ENCODE measurements at regions not wholly inside any gene's neighbourhood (a gene's known extent, or its start where the extent isn't known, plus 50 kb on each side); places are given as distances from the start of the nearest gene placed in this dataset.

DNA sequence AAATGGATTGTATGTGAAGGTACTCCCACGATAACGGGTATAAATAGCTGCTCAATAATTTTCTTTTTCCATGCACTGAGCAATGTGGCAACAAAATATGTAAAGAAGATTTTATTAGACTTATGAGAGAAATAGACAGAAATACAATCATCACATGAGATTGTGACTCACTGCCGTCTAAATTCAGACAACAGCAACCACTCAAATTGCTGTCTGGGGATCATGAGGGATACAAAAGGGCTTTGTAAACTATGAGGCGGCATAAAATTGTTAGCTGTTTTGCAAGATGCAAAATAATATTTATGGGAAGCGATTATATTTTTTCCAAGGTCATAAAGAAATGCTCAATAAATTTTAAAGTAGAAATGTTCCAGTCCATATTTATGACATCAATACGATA lies 259.1 kb upstream of the AGAP1 start:
- Histone ChIP-seq H3K27me3 (ENCODE audit: insufficient read depth, poor library complexity, severe bottlenecking) (no peaks in the 10 kb centered on the region), H3K4me1 (ENCODE audit: insufficient read depth, poor library complexity, severe bottlenecking) (no peaks in the 10 kb centered on the region), H3K9me3 (ENCODE audit: severe bottlenecking) (no peaks in the 10 kb centered on the region), H3K4me3 (ENCODE audit: severe bottlenecking) (no peak overlapping the region), H3K36me3 (ENCODE audit: low read depth) (no peaks in the 10 kb centered on the region), H3K27ac (ENCODE audit: poor library complexity, severe bottlenecking) (no peak overlapping the region)
- no peak for DNase-seq (ENCODE audit: low spot score)
- ATAC-seq (ENCODE audit: low read depth): no peak
- TF ChIP-seq, protein P1, sequence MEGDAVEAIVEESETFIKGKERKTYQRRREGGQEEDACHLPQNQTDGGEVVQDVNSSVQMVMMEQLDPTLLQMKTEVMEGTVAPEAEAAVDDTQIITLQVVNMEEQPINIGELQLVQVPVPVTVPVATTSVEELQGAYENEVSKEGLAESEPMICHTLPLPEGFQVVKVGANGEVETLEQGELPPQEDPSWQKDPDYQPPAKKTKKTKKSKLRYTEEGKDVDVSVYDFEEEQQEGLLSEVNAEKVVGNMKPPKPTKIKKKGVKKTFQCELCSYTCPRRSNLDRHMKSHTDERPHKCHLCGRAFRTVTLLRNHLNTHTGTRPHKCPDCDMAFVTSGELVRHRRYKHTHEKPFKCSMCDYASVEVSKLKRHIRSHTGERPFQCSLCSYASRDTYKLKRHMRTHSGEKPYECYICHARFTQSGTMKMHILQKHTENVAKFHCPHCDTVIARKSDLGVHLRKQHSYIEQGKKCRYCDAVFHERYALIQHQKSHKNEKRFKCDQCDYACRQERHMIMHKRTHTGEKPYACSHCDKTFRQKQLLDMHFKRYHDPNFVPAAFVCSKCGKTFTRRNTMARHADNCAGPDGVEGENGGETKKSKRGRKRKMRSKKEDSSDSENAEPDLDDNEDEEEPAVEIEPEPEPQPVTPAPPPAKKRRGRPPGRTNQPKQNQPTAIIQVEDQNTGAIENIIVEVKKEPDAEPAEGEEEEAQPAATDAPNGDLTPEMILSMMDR (IDR thresholded peaks at IDR 0.05; ENCODE audit: poor library complexity, severe bottlenecking): no peak

DNA sequence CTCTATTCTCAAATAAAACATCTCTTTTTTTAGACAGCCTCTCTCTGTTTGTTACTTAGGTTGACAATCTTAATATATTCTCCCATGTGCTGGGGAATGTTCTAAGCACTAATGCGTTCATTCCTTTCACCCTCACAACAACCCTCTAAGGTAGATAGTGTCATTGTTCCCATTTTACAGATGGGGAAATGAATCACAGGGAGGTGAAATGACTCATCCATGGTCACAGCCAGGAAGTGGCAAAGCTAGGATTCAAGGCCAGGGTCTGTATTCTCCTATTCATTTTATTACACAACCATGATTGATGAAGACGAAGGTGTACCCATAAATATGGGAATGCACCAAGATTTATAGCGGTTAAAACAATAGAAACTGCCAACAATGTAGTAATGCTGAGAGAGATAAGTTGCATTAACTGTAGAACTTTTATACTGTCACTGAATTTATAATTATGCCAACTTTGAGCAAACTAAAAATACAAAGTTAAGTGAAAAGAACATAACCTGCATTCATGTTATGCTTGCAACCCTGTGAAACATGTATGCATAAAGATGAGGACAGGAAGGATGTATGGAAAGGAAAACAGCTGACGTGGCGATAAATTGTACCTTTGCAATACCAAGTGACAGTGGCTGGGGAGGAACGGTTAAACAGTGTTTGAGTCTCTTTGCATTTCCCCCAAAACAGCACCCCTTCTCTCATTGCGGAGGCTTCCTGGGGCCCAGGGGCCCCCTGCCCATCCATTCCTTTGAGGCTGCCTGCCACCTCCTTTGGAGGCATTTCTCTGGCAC lies 257.7 kb upstream of the AGAP1 start:
- no peak for ATAC-seq (ENCODE audit: low read depth)
- Histone ChIP-seq H3K9me3 (ENCODE audit: severe bottlenecking) (no peaks in the 10 kb centered on the region), H3K27ac (ENCODE audit: poor library complexity, severe bottlenecking) (no peak overlapping the region), H3K27me3 (ENCODE audit: insufficient read depth, poor library complexity, severe bottlenecking) (no peaks in the 10 kb centered on the region), H3K4me3 (ENCODE audit: severe bottlenecking) (no peak overlapping the region), H3K36me3 (ENCODE audit: low read depth) (no peaks in the 10 kb centered on the region), H3K4me1 (ENCODE audit: insufficient read depth, poor library complexity, severe bottlenecking) (no peaks in the 10 kb centered on the region)
- no peak for DNase-seq (ENCODE audit: low spot score)
- TF ChIP-seq, protein P1 (IDR thresholded peaks at IDR 0.05; ENCODE audit: poor library complexity, severe bottlenecking): no peak

DNA sequence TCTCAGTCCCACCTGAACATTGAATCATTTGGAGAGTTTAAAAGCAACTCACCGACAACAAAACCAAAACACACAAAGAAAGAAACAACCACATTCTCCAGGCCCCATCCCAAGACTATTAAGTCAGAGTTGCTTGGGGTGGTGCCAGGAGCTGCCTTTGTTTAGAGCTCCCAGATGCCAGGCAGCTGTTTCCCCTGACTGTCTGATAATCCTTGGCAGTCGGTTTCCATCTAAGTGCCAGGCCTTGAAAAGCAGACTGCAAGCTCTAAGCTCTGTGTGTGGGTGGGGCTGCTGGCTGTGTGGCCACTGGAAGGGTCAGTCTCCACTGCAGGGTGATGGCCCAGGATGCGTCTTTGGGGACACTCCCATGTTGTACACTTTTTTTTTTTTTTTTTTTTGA lies 255.3 kb upstream of the AGAP1 start:
- TF ChIP-seq, protein P1 (IDR thresholded peaks at IDR 0.05; ENCODE audit: poor library complexity, severe bottlenecking): no peak
- no peaks in the 10 kb centered on the region for H3K36me3 ChIP-seq (ENCODE audit: low read depth)
- no peaks in the 10 kb centered on the region for H3K4me1 ChIP-seq (ENCODE audit: insufficient read depth, poor library complexity, severe bottlenecking)
- no peak overlapping the region for H3K27ac ChIP-seq (ENCODE audit: poor library complexity, severe bottlenecking)
- H3K27me3 ChIP-seq (ENCODE audit: insufficient read depth, poor library complexity, severe bottlenecking): no peaks in the 10 kb centered on the region
- no peaks in the 10 kb centered on the region for H3K9me3 ChIP-seq (ENCODE audit: severe bottlenecking)
- DNase-seq (ENCODE audit: low spot score) (no peak), ATAC-seq (ENCODE audit: low read depth) (no peak)
- H3K4me3 ChIP-seq (ENCODE audit: severe bottlenecking): no peak overlapping the region

DNA sequence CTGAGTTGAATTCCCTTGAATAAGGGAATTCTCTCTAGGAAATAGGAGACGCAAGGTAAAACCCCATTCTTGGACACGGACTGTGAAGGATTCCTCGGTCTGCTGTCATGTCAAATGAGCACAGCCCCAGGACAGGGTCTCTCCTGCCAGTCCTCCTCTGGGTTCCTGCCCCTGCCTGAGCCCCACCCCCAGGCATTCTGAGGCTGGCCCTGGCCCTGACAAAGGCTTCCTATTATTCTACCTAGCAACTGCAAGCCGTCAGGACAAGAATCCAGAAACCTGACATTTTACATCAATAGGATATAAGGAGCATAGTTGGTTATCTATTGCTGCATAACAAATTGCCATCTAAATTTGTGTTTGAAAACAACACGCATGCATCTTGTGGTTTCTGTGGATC lies 253.3 kb upstream of the AGAP1 start:
- Histone ChIP-seq H3K27ac (ENCODE audit: poor library complexity, severe bottlenecking) (no peak overlapping the region), H3K27me3 (ENCODE audit: insufficient read depth, poor library complexity, severe bottlenecking) (no peaks in the 10 kb centered on the region), H3K9me3 (ENCODE audit: severe bottlenecking) (no peaks in the 10 kb centered on the region), H3K36me3 (ENCODE audit: low read depth) (no peaks in the 10 kb centered on the region), H3K4me1 (ENCODE audit: insufficient read depth, poor library complexity, severe bottlenecking) (no peaks in the 10 kb centered on the region), H3K4me3 (ENCODE audit: severe bottlenecking) (no peak overlapping the region)
- ATAC-seq (ENCODE audit: low read depth): no peak
- no peak for DNase-seq (ENCODE audit: low spot score)
- TF ChIP-seq, protein P1 (IDR thresholded peaks at IDR 0.05; ENCODE audit: poor library complexity, severe bottlenecking): no peak
